ENCODE measurements at regions not wholly inside any gene's neighbourhood (a gene's known extent, or its start where the extent isn't known, plus 50 kb on each side); places are given as distances from the start of the nearest gene placed in this dataset.

- TF ChIP-seq ELF4 (IDR thresholded peaks at IDR 0.05) (no peak), PKNOX1 (IDR thresholded peaks at IDR 0.05) (no peak), BHLHE40 (IDR thresholded peaks at IDR 0.05; ENCODE audit: borderline replicate concordance) (no peak), FOXK2 (IDR thresholded peaks at IDR 0.05) (no peak), FOXM1 (IDR thresholded peaks at IDR 0.05; ENCODE audit: borderline replicate concordance) (no peak), NFRKB (IDR thresholded peaks at IDR 0.05) (no peak), ARNT (IDR thresholded peaks at IDR 0.05) (no peak), FOXA1 (IDR thresholded peaks at IDR 0.05) (no peak), TARDBP (IDR thresholded peaks at IDR 0.05) (no peak), ZNF384 (IDR thresholded peaks at IDR 0.05) (no peak), LEF1 (IDR thresholded peaks at IDR 0.05; ENCODE audit: borderline replicate concordance) (no peak), L3MBTL2 (conservative IDR thresholded peaks at IDR 0.05) (no peak), HDGF (IDR thresholded peaks at IDR 0.05; ENCODE audit: borderline replicate concordance) (no peak)
These were observed 100.3 kb upstream of the FGF16 start for GRCh38 chrX:77346859-77347258.

Measured in HEK293T (cell line).